WTC11 (cell line): ENCODE measurements at regions not wholly inside any gene's neighbourhood (a gene's known extent, or its start where the extent isn't known, plus 50 kb on each side); places are given as distances from the start of the nearest gene placed in this dataset.

Experiments used
- ATAC-seq: fragments of 200-7000 bp; cut with Tn5 transposase; 2 replicates; pipeline ENCODE4 v1.10.0; 2021; ENCODE audit warnings: mild to moderate bottlenecking, moderate library complexity
- CTCF ChIA-PET: fragments of 300-600 bp; sonication (Branson Sonifier 250); formaldehyde crosslinking; loops from one replicate; lab custom pipeline; 2021; ENCODE audit warnings: antibody characterized with exemption; lab: Charles Lee
- POLR2A ChIA-PET: fragments of 350-600 bp; sonication (Branson Sonifier 250); formaldehyde crosslinking; loops from one replicate; lab custom pipeline; 2021; ENCODE audit warnings: antibody characterized with exemption; lab: Charles Lee
- DNase-seq: peaks from one replicate; pipeline ENCODE4 v3.0.0; 2021; ENCODE audit warnings: low spot score
- H3K27ac Mint-ChIP-seq: 2 replicates; pipeline ENCODE4 v1.8.0; 2021; ENCODE audit warnings: mixed read lengths
- H3K27me3 Mint-ChIP-seq: 2 replicates; pipeline ENCODE4 v1.8.0; 2021; ENCODE audit warnings: low read depth, mild to moderate bottlenecking, moderate library complexity, mixed read lengths
- H3K36me3 Mint-ChIP-seq: 2 replicates; pipeline ENCODE4 v1.8.0; 2021; ENCODE audit warnings: mixed read lengths
- H3K4me1 Mint-ChIP-seq: 2 replicates; pipeline ENCODE4 v1.8.0; 2022; ENCODE audit warnings: mixed read lengths
- H3K4me3 Mint-ChIP-seq: 2 replicates; pipeline ENCODE4 v1.8.0; 2021; ENCODE audit warnings: mild to moderate bottlenecking, moderate library complexity, mixed read lengths
- H3K9me3 Mint-ChIP-seq: 2 replicates; pipeline ENCODE4 v1.8.0; 2021; ENCODE audit warnings: mixed read lengths
- ATF3 ChIP-seq: sonication (generic); formaldehyde crosslinking; conservative IDR thresholded peaks from 2 replicates; pipeline ENCODE4 v1.8.1; 2022; ENCODE audit warnings: mild to moderate bottlenecking, missing genetic modification reagents
- CBFB ChIP-seq: sonication (generic); formaldehyde crosslinking; IDR thresholded peaks from 2 replicates; pipeline ENCODE4 v1.8.1; 2022; ENCODE audit warnings: mild to moderate bottlenecking, low read depth, missing genetic modification reagents
- CREB1 ChIP-seq: sonication (generic); formaldehyde crosslinking; IDR thresholded peaks from 2 replicates; pipeline ENCODE4 v1.8.0; 2023; ENCODE audit warnings: mild to moderate bottlenecking, missing genetic modification reagents
- E2F1 ChIP-seq: sonication (generic); formaldehyde crosslinking; IDR thresholded peaks from 2 replicates; pipeline ENCODE4 v1.8.0; 2022; ENCODE audit warnings: mild to moderate bottlenecking, missing genetic modification reagents
- E2F4 ChIP-seq: sonication (generic); formaldehyde crosslinking; IDR thresholded peaks from 2 replicates; pipeline ENCODE4 v1.8.1; 2022; ENCODE audit warnings: low read depth, mild to moderate bottlenecking, moderate library complexity, missing genetic modification reagents, borderline replicate concordance
- ELF4 ChIP-seq: sonication (generic); formaldehyde crosslinking; IDR thresholded peaks from 2 replicates; pipeline ENCODE4 v1.8.1; 2022; ENCODE audit warnings: low read depth, mild to moderate bottlenecking, moderate library complexity, missing genetic modification reagents
- EMX1 ChIP-seq: fragments of 250-450 bp; sonication (Bioruptor Pico); IDR thresholded peaks from 2 replicates; pipeline ENCODE4 v1.8.0; 2021; ENCODE audit warnings: mild to moderate bottlenecking
- GABPB1 ChIP-seq: sonication (generic); formaldehyde crosslinking; IDR thresholded peaks from 2 replicates; pipeline ENCODE4 v1.8.1; 2023; ENCODE audit warnings: mild to moderate bottlenecking, missing genetic modification reagents
- GRHL2 ChIP-seq: fragments of 250-450 bp; sonication (Bioruptor Pico); IDR thresholded peaks from 2 replicates; pipeline ENCODE4 v1.8.0; 2022; ENCODE audit warnings: mild to moderate bottlenecking, moderate library complexity; ENCODE audit not compliant: insufficient replicate concordance, severe bottlenecking
- MAX ChIP-seq: sonication (generic); formaldehyde crosslinking; IDR thresholded peaks from 2 replicates; pipeline ENCODE4 v1.8.0; 2022; ENCODE audit warnings: mild to moderate bottlenecking, missing genetic modification reagents
- NFATC4 ChIP-seq: fragments of 250-450 bp; sonication (Bioruptor Pico); IDR thresholded peaks from 2 replicates; pipeline ENCODE4 v1.9.0; 2021; ENCODE audit warnings: mild to moderate bottlenecking
- NFE2L1 ChIP-seq: sonication (generic); formaldehyde crosslinking; IDR thresholded peaks from 2 replicates; pipeline ENCODE4 v1.8.1; 2023; ENCODE audit warnings: missing genetic modification reagents
- OVOL2 ChIP-seq: fragments of 250-450 bp; sonication (Bioruptor Pico); IDR thresholded peaks from 2 replicates; pipeline ENCODE4 v1.9.0; 2021; ENCODE audit warnings: mild to moderate bottlenecking, borderline replicate concordance
- PREB ChIP-seq: sonication (generic); formaldehyde crosslinking; IDR thresholded peaks from 2 replicates; pipeline ENCODE4 v1.8.1; 2022; ENCODE audit warnings: mild to moderate bottlenecking, missing genetic modification reagents, moderate library complexity, borderline replicate concordance
- PRRX2 ChIP-seq: fragments of 250-450 bp; sonication (Bioruptor Pico); IDR thresholded peaks from 2 replicates; pipeline ENCODE4 v1.8.0; 2021; ENCODE audit warnings: mild to moderate bottlenecking
- STAT6 ChIP-seq: sonication (generic); formaldehyde crosslinking; conservative IDR thresholded peaks from 2 replicates; pipeline ENCODE4 v1.8.1; 2023; ENCODE audit warnings: mild to moderate bottlenecking, low read depth, missing genetic modification reagents, moderate library complexity
- TEAD4 ChIP-seq: sonication (generic); formaldehyde crosslinking; IDR thresholded peaks from 2 replicates; pipeline ENCODE4 v1.8.0; 2022; ENCODE audit warnings: mild to moderate bottlenecking, missing genetic modification reagents
- ZNF138 ChIP-seq: sonication (generic); formaldehyde crosslinking; conservative IDR thresholded peaks from 2 replicates; pipeline ENCODE4 v1.8.1; 2022; ENCODE audit warnings: mild to moderate bottlenecking, moderate library complexity, missing genetic modification reagents
- ZNF263 ChIP-seq: sonication (generic); formaldehyde crosslinking; IDR thresholded peaks from 2 replicates; pipeline ENCODE4 v1.8.1; 2022; ENCODE audit warnings: low read depth, mild to moderate bottlenecking, moderate library complexity, missing genetic modification reagents
- ZNF281 ChIP-seq: sonication (generic); formaldehyde crosslinking; IDR thresholded peaks from 2 replicates; pipeline ENCODE4 v1.8.0; 2023; ENCODE audit warnings: mild to moderate bottlenecking, missing genetic modification reagents
- ZNF416 ChIP-seq: fragments of 250-450 bp; sonication (Bioruptor Pico); IDR thresholded peaks from 2 replicates; pipeline ENCODE4 v1.9.0; 2021; ENCODE audit warnings: mild to moderate bottlenecking, inconsistent platforms
- ZNF532 ChIP-seq: fragments of 250-450 bp; sonication (Bioruptor Pico); IDR thresholded peaks from 2 replicates; pipeline ENCODE4 v1.9.0; 2021; ENCODE audit warnings: mild to moderate bottlenecking, borderline replicate concordance

- TF ChIP-seq CBFB (CRISPR knock-in tag), result no peak
- TF ChIP-seq GABPB1 (CRISPR knock-in tag), result no peak
- no peak for TF ChIP-seq ZNF138
- TF ChIP-seq PRRX2 (CRISPR knock-in tag), result no peak
Observed at GRCh38 chr6:158895661-158896060, 76.5 kb upstream of the EZR start (continued).

GRCh38 chr6:158894193-158894592, 75.0 kb upstream of the EZR start:
- CTCF ChIA-PET, result no interaction called here
- DNase-seq (no peak), ATAC-seq (peak; percentile 87)
- no peak for TF ChIP-seq OVOL2
- TF ChIP-seq ELF4 (CRISPR knock-in tag), result no peak
- no peak for TF ChIP-seq STAT6
- TF ChIP-seq EMX1 (CRISPR knock-in tag), result no peak
- no peak for TF ChIP-seq GRHL2 (CRISPR knock-in tag)
- no peak for TF ChIP-seq MAX
- no peak for TF ChIP-seq ZNF263 (CRISPR knock-in tag)
- TF ChIP-seq ATF3 (CRISPR knock-in tag), result no peak
- TF ChIP-seq CREB1 (CRISPR knock-in tag), result no peak
- no peak for TF ChIP-seq TEAD4 (CRISPR knock-in tag)
- no peak for TF ChIP-seq E2F1 (CRISPR knock-in tag)
- TF ChIP-seq PREB (CRISPR knock-in tag), result no peak
- no peak for TF ChIP-seq E2F4 (CRISPR knock-in tag)
- no peak for TF ChIP-seq NFATC4 (CRISPR knock-in tag)
- TF ChIP-seq NFE2L1, result no peak
- TF ChIP-seq ZNF532 (CRISPR knock-in tag), result no peak
- TF ChIP-seq ZNF416 (CRISPR knock-in tag), result no peak
- TF ChIP-seq ZNF281 (CRISPR knock-in tag), result no peak
- Mint-ChIP-seq H3K36me3 (no peaks in the 10 kb centered on the region), H3K4me3 (no peak overlapping the region), H3K9me3 (no peaks in the 10 kb centered on the region), H3K27me3 (no peaks in the 10 kb centered on the region; the same call in 1 of the 2 replicates), H3K4me1 (peaks cover 11% of the 10 kb centered on the region), H3K27ac (peak overlapping the region; percentile 91)
- POLR2A ChIA-PET, result interaction anchor here (0.6 kb wide), 1 partner anchor 147 kb away, joined by 4 read pairs; no protein-coding TSS in a partner anchor
